ENCODE measurements at regions not wholly inside any gene's neighbourhood (a gene's known extent, or its start where the extent isn't known, plus 50 kb on each side); places are given as distances from the start of the nearest gene placed in this dataset.

DNA sequence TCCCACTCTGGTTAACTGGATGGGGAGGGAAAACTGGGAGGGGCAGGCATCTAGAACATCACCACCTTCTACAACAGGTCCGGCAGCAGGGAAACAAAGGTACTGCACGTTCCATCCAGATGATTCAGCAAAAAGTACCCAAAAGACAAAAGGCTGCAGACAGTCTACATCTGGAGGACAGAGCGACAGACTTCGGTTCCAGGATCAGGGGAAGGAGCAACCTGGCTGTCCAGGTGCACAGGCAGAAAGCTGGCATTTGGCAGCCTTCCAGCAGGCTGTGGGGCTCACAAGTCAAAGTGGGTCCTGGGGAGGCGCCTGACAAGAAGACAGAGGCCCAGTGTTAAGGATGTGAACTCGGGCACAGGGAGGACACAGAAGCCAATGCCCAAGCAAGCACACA is 202.9 kb downstream of the SUCLA2 start:
- TF ChIP-seq GABPA (IDR thresholded peaks at IDR 0.05 in 1 of 2, conservative IDR thresholded peaks at IDR 0.05 in 1 of 2) (no peak), TAF1 (conservative IDR thresholded peaks at IDR 0.05) (no peak), YY1 (IDR thresholded peaks at IDR 0.05) (no peak), RXRA (IDR thresholded peaks at IDR 0.05) (no peak), SP1 (IDR thresholded peaks at IDR 0.05) (no peak), HNF4A (conservative IDR thresholded peaks at IDR 0.05) (no peak)
- TF ChIP-seq, protein P1, sequence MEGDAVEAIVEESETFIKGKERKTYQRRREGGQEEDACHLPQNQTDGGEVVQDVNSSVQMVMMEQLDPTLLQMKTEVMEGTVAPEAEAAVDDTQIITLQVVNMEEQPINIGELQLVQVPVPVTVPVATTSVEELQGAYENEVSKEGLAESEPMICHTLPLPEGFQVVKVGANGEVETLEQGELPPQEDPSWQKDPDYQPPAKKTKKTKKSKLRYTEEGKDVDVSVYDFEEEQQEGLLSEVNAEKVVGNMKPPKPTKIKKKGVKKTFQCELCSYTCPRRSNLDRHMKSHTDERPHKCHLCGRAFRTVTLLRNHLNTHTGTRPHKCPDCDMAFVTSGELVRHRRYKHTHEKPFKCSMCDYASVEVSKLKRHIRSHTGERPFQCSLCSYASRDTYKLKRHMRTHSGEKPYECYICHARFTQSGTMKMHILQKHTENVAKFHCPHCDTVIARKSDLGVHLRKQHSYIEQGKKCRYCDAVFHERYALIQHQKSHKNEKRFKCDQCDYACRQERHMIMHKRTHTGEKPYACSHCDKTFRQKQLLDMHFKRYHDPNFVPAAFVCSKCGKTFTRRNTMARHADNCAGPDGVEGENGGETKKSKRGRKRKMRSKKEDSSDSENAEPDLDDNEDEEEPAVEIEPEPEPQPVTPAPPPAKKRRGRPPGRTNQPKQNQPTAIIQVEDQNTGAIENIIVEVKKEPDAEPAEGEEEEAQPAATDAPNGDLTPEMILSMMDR (IDR thresholded peaks at IDR 0.05; ENCODE audit: low read depth, low read length, missing input control): no peak
- TF ChIP-seq, protein P2, sequence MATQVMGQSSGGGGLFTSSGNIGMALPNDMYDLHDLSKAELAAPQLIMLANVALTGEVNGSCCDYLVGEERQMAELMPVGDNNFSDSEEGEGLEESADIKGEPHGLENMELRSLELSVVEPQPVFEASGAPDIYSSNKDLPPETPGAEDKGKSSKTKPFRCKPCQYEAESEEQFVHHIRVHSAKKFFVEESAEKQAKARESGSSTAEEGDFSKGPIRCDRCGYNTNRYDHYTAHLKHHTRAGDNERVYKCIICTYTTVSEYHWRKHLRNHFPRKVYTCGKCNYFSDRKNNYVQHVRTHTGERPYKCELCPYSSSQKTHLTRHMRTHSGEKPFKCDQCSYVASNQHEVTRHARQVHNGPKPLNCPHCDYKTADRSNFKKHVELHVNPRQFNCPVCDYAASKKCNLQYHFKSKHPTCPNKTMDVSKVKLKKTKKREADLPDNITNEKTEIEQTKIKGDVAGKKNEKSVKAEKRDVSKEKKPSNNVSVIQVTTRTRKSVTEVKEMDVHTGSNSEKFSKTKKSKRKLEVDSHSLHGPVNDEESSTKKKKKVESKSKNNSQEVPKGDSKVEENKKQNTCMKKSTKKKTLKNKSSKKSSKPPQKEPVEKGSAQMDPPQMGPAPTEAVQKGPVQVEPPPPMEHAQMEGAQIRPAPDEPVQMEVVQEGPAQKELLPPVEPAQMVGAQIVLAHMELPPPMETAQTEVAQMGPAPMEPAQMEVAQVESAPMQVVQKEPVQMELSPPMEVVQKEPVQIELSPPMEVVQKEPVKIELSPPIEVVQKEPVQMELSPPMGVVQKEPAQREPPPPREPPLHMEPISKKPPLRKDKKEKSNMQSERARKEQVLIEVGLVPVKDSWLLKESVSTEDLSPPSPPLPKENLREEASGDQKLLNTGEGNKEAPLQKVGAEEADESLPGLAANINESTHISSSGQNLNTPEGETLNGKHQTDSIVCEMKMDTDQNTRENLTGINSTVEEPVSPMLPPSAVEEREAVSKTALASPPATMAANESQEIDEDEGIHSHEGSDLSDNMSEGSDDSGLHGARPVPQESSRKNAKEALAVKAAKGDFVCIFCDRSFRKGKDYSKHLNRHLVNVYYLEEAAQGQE (IDR thresholded peaks at IDR 0.05): no peak
- TF ChIP-seq, protein P3, sequence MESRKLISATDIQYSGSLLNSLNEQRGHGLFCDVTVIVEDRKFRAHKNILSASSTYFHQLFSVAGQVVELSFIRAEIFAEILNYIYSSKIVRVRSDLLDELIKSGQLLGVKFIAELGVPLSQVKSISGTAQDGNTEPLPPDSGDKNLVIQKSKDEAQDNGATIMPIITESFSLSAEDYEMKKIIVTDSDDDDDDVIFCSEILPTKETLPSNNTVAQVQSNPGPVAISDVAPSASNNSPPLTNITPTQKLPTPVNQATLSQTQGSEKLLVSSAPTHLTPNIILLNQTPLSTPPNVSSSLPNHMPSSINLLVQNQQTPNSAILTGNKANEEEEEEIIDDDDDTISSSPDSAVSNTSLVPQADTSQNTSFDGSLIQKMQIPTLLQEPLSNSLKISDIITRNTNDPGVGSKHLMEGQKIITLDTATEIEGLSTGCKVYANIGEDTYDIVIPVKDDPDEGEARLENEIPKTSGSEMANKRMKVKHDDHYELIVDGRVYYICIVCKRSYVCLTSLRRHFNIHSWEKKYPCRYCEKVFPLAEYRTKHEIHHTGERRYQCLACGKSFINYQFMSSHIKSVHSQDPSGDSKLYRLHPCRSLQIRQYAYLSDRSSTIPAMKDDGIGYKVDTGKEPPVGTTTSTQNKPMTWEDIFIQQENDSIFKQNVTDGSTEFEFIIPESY (IDR thresholded peaks at IDR 0.05): no peak
